Sigmoid colon (tissue), 6 donors: ENCODE measurements at regions not wholly inside any gene's neighbourhood (a gene's known extent, or its start where the extent isn't known, plus 50 kb on each side); places are given as distances from the start of the nearest gene placed in this dataset.
A peak's percentile ranks its signal among the peaks of the same experiment; 100 is the strongest.

Experiments
- DNase-seq: peaks from one replicate; pipeline ENCODE4 v3.0.0-alpha.2; 2019
- H3K27ac ChIP-seq, 4 donors: fragments of 200-600 bp; sonication (generic); one replicate each; pipeline ENCODE4 v1.5.1; 2016 to 2019; ENCODE audit warnings: mild to moderate bottlenecking in 1 of 4
- H3K27me3 ChIP-seq, 3 donors: fragments of 200-600 bp; sonication (generic); one replicate each; pipeline ENCODE4 v1.5.1; 2019; ENCODE audit warnings: mild to moderate bottlenecking in 1 of 3
- H3K36me3 ChIP-seq, 4 donors: fragments of 200-600 bp; sonication (generic); one replicate each; pipeline ENCODE4 v1.5.1; 2016 to 2019
- H3K4me1 ChIP-seq, 4 donors: fragments of 200-600 bp; sonication (generic); one replicate each; pipeline ENCODE4 v1.5.1; 2017 to 2019
- H3K4me3 ChIP-seq, 4 donors: fragments of 200-600 bp; sonication (generic); one replicate each; pipeline ENCODE4 v1.5.1; 2017 to 2019; ENCODE audit warnings: mild to moderate bottlenecking in 2 of 4, moderate library complexity in 1 of 4
- H3K9me3 ChIP-seq, 4 donors: fragments of 200-600 bp in 3 of 4; sonication (generic) in 3 of 4; one replicate each; pipeline versions ENCODE4 v1.5.1 to v1.6.1; 2013 to 2019
- EP300 ChIP-seq, 4 donors: sonication (generic); formaldehyde crosslinking; IDR thresholded peaks; one replicate each; pipeline ENCODE4 v1.6.1; 2017; ENCODE audit warnings: antibody characterized with exemption in 4 of 4
- POLR2A ChIP-seq, 2 donors: fragments of 450-650 bp; IDR thresholded peaks; one replicate each; pipeline ENCODE4 v1.6.1; 2016; ENCODE audit warnings: antibody characterized with exemption in 2 of 2, mild to moderate bottlenecking in 2 of 2, moderate library complexity in 2 of 2
- POLR2AphosphoS5 ChIP-seq, 4 donors: sonication (generic); formaldehyde crosslinking; IDR thresholded peaks; one replicate each; pipeline ENCODE4 v1.6.1; 2017; ENCODE audit warnings: antibody characterized with exemption in 4 of 4
- WGBS, 2 donors: extraction: QIAGEN DNeasy Blood & Tissue Kit; methylation state at CpG; one replicate each; pipeline ENCODE4 v1.1.7; 2013; 5-methylcytosine and 5-hydroxymethylcytosine counted together
- intact Hi-C: fragments of 100-400 bp; cut with DNase I; formaldehyde crosslinking; loops from one replicate; pipeline ENCODE4 v1.15.1; 2023
- TF ChIP-seq, protein P1 (sequence below), 4 experiments: fragments of 450-650 bp in 3 of 4; fragments of 200-600 bp in 1 of 4; IDR thresholded peaks; one replicate each; pipeline ENCODE4 v1.5.1; 2016 to 2019; ENCODE audit warnings: antibody characterized with exemption in 4 of 4, mild to moderate bottlenecking in 3 of 4, moderate library complexity in 2 of 4
- donor health status: healthy with polysubstance abuse.
- donor health status: healthy.

DNA sequence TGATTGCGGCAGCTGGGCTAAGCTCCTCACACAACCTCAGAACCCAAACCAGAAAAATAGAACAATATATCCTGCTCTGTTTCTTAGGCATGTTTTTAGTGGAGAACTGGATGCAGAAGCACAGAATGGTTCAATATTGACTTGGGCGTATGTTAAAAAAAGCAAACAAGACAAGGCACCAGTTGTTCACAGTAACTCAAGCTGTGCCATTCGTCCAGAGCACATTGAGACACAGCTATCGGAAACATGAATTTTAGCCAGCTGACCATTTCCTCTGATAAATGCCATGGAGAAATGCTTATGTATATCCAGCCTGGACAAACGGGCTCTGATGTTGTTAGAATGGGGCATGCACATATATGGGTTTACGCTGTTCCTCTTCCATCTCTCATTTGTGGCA lies 129.2 kb upstream of the PDZRN3 start:
- no peaks in the 10 kb centered on the region for H3K36me3 ChIP-seq
- no peaks in the 10 kb centered on the region for H3K27me3 ChIP-seq
- H3K27ac ChIP-seq, result no peak overlapping the region
- H3K9me3 ChIP-seq, result no peaks in the 10 kb centered on the region
- TF ChIP-seq POLR2A (IDR thresholded peaks at IDR 0.05) (no peak), POLR2AphosphoS5 (IDR thresholded peaks at IDR 0.05) (no peak), EP300 (IDR thresholded peaks at IDR 0.05) (no peak)
- TF ChIP-seq, protein P1, sequence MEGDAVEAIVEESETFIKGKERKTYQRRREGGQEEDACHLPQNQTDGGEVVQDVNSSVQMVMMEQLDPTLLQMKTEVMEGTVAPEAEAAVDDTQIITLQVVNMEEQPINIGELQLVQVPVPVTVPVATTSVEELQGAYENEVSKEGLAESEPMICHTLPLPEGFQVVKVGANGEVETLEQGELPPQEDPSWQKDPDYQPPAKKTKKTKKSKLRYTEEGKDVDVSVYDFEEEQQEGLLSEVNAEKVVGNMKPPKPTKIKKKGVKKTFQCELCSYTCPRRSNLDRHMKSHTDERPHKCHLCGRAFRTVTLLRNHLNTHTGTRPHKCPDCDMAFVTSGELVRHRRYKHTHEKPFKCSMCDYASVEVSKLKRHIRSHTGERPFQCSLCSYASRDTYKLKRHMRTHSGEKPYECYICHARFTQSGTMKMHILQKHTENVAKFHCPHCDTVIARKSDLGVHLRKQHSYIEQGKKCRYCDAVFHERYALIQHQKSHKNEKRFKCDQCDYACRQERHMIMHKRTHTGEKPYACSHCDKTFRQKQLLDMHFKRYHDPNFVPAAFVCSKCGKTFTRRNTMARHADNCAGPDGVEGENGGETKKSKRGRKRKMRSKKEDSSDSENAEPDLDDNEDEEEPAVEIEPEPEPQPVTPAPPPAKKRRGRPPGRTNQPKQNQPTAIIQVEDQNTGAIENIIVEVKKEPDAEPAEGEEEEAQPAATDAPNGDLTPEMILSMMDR (IDR thresholded peaks at IDR 0.05), result no peak
- no peak overlapping the region for H3K4me3 ChIP-seq
- peaks cover 0 to 3% (median 2%) of the 10 kb centered on the region in 4 donors for H3K4me1 ChIP-seq
- WGBS, 2 donors, result 92 to 93% methylated on average over 6 of the region's 6 CpGs
- no peak for DNase-seq
- intact Hi-C loops, result no loop called here

GRCh38 chr3:73752338-73752737 lies 127.6 kb upstream of the PDZRN3 start:
- H3K9me3 ChIP-seq, result no peaks in the 10 kb centered on the region
- H3K36me3 ChIP-seq, result no peaks in the 10 kb centered on the region
- no peak for DNase-seq
- no peaks in the 10 kb centered on the region for H3K27me3 ChIP-seq
- no peak overlapping the region for H3K27ac ChIP-seq
- no peaks in the 10 kb centered on the region for H3K4me1 ChIP-seq
- intact Hi-C loops, result no loop called here
- no peak overlapping the region for H3K4me3 ChIP-seq
- WGBS, 2 donors, result 85 to 90% methylated on average over 5 of the region's 5 CpGs
- TF ChIP-seq, protein P1 (IDR thresholded peaks at IDR 0.05), result no peak
- TF ChIP-seq EP300 (IDR thresholded peaks at IDR 0.05), result no peak
- TF ChIP-seq POLR2AphosphoS5 (IDR thresholded peaks at IDR 0.05), result no peak

DNA sequence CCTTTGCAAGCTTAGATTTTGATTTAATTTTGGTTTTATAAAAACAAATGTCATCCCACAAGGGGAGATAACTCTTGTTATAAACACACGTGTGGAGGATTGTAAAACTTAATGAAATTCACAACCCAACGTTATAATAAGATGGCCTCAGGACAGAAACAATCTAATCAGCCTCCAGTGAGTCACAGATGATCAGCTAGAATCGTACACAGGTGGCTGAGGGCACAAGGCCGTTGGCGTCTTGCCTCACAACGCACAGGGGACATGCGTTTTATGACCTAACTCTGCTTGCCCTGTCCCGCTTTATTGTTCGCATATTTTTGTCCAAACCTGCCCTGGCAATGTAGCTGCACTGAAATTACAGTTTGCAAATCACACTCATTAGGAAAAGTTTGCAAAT lies 121.9 kb upstream of the PDZRN3 start:
- intact Hi-C loops, result no loop called here

GRCh38 chr3:73745526-73746191 lies 120.9 kb upstream of the PDZRN3 start:
- Histone ChIP-seq H3K9me3 (no peaks in the 10 kb centered on the region), H3K36me3 (no peaks in the 10 kb centered on the region), H3K4me1 (no peaks in the 10 kb centered on the region), H3K27me3 (no peaks in the 10 kb centered on the region), H3K27ac (no peak overlapping the region), H3K4me3 (no peak overlapping the region)
- peak in 2 of 4 donors; percentile 31 to 40 for TF ChIP-seq POLR2AphosphoS5 (IDR thresholded peaks at IDR 0.05)
- TF ChIP-seq, protein P1 (IDR thresholded peaks at IDR 0.05), result no peak
- no peak for DNase-seq
- intact Hi-C loops, result no loop called here
- whole genome bisulfite sequencing, 2 donors, result 72% methylated on average over 9 of the region's 9 CpGs

More for the DNA sequence above, 121.9 kb upstream of the PDZRN3 start:
- 50 to 77% methylated on average over 9 of the region's 9 CpGs for WGBS, 2 donors
- H3K36me3 ChIP-seq, result no peaks in the 10 kb centered on the region
- no peaks in the 10 kb centered on the region for H3K9me3 ChIP-seq
- no peak overlapping the region for H3K27ac ChIP-seq
- TF ChIP-seq, protein P1 (IDR thresholded peaks at IDR 0.05), result no peak
- TF ChIP-seq POLR2A (IDR thresholded peaks at IDR 0.05) (no peak), POLR2AphosphoS5 (IDR thresholded peaks at IDR 0.05) (no peak), EP300 (IDR thresholded peaks at IDR 0.05) (no peak)
- DNase-seq, result no peak
- H3K4me3 ChIP-seq, result no peak overlapping the region
- no peaks in the 10 kb centered on the region for H3K4me1 ChIP-seq
- no peaks in the 10 kb centered on the region for H3K27me3 ChIP-seq

GRCh38 chr3:73743551-73743950 lies 118.8 kb upstream of the PDZRN3 start:
- no peaks in the 10 kb centered on the region for H3K27me3 ChIP-seq
- DNase-seq, result no peak
- intact Hi-C loops, result no loop called here
- TF ChIP-seq POLR2A (IDR thresholded peaks at IDR 0.05) (no peak), EP300 (IDR thresholded peaks at IDR 0.05) (no peak), POLR2AphosphoS5 (IDR thresholded peaks at IDR 0.05) (no peak)
- TF ChIP-seq, protein P1 (IDR thresholded peaks at IDR 0.05), result no peak
- H3K36me3 ChIP-seq, result no peaks in the 10 kb centered on the region
- no peaks in the 10 kb centered on the region for H3K9me3 ChIP-seq
- no peak overlapping the region for H3K27ac ChIP-seq
- H3K4me1 ChIP-seq, result no peaks in the 10 kb centered on the region
- no peak overlapping the region for H3K4me3 ChIP-seq
- WGBS, 2 donors, result 72 to 78% methylated on average over 4 of the region's 4 CpGs
